IMR-90 (cell line): ENCODE measurements at regions not wholly inside any gene's neighbourhood (a gene's known extent, or its start where the extent isn't known, plus 50 kb on each side); places are given as distances from the start of the nearest gene placed in this dataset.

Source experiments
- ATAC-seq: fragments of 200-7000 bp; cut with Tn5 transposase; 2 replicates; pipeline ENCODE4 v1.9.1; 2020; ENCODE audit warnings: low read depth, mild to moderate bottlenecking, moderate library complexity
- BruUV-seq: library from RNA; stranded (reverse); fragments of 400-500 nt; replicated peaks from 2 replicates; lab custom pipeline; 2021; lab: Mats Ljungman, UMichigan
- CTCF ChIA-PET: fragments of 300-600 bp; formaldehyde crosslinking; extraction: SDS; loops from one replicate; lab custom pipeline; 2021; ENCODE audit warnings: antibody characterized with exemption; lab: Yijun Ruan, JAX
- POLR2A ChIA-PET: fragments of 300-600 bp; sonication (Branson Sonifier 250); formaldehyde crosslinking; loops from one replicate; lab custom pipeline; 2022; ENCODE audit warnings: antibody characterized with exemption; ENCODE audit not compliant: unreplicated experiment; lab: Charles Lee
- DNase-seq: peaks from one replicate; pipeline ENCODE4 v3.0.0; 2013
- H2AFZ ChIP-seq: replicated peaks from 2 replicates; pipeline ENCODE3; 2013; ENCODE audit warnings: low read length, mild to moderate bottlenecking; ENCODE audit not compliant: poor library complexity
- H2AK5ac ChIP-seq: 2 replicates; pipeline ENCODE4 v1.6.1; 2013; ENCODE audit warnings: low read depth, low read length, inconsistent platforms
- H2AK9ac ChIP-seq: replicated peaks from 2 replicates; pipeline ENCODE3; 2013; ENCODE audit warnings: mild to moderate bottlenecking, low read depth, low read length, moderate library complexity; ENCODE audit not compliant: poor library complexity
- H2BK120ac ChIP-seq: 2 replicates; pipeline ENCODE4 v1.6.1; 2013; ENCODE audit warnings: low read depth, low read length, inconsistent platforms
- H2BK15ac ChIP-seq: 3 replicates; pipeline ENCODE4 v1.6.1; 2013; ENCODE audit warnings: low read depth, low read length, inconsistent platforms
- H2BK20ac ChIP-seq: 2 replicates; pipeline ENCODE4 v1.6.1; 2013; ENCODE audit warnings: low read depth, mild to moderate bottlenecking, inconsistent platforms, low read length, moderate library complexity
- H2BK5ac ChIP-seq: 2 replicates; pipeline ENCODE4 v1.6.1; 2013; ENCODE audit warnings: mild to moderate bottlenecking, low read depth, low read length, inconsistent platforms; ENCODE audit not compliant: poor library complexity, severe bottlenecking
- H3K14ac ChIP-seq: replicated peaks from 2 replicates; pipeline ENCODE4 v1.6.1; 2013; ENCODE audit warnings: low read depth, low read length, inconsistent platforms
- H3K18ac ChIP-seq: 2 replicates; pipeline ENCODE4 v1.6.1; 2013; ENCODE audit warnings: low read depth, low read length, control low read depth
- H3K23ac ChIP-seq: 2 replicates; pipeline ENCODE4 v1.6.1; 2013; ENCODE audit warnings: low read depth, low read length, inconsistent platforms
- H3K27ac ChIP-seq: 2 replicates; pipeline ENCODE4 v1.5.1; 2013; ENCODE audit warnings: mild to moderate bottlenecking, control low read depth, low read length; ENCODE audit not compliant: insufficient read depth
- H3K27me3 ChIP-seq: 2 replicates; pipeline ENCODE4 v1.6.1; 2013; ENCODE audit warnings: low read length; ENCODE audit not compliant: control insufficient read depth, insufficient read depth
- H3K36me3 ChIP-seq: 2 replicates; pipeline ENCODE4 v1.6.1; 2013; ENCODE audit warnings: low read length, mixed read lengths; ENCODE audit not compliant: control insufficient read depth, insufficient read depth
- H3K4ac ChIP-seq: 2 replicates; pipeline ENCODE4 v1.6.1; 2013; ENCODE audit warnings: low read depth, low read length, inconsistent platforms
- H3K4me1 ChIP-seq: 2 replicates; pipeline ENCODE4 v1.6.1; 2013; ENCODE audit warnings: low read length, mixed read lengths; ENCODE audit not compliant: control insufficient read depth, insufficient read depth
- H3K4me2 ChIP-seq: 2 replicates; pipeline ENCODE4 v1.6.1; 2013; ENCODE audit warnings: low read depth, mild to moderate bottlenecking, control low read depth, low read length, moderate library complexity
- H3K4me3 ChIP-seq: 2 replicates; pipeline ENCODE4 v1.5.1; 2013; ENCODE audit warnings: low read depth, mild to moderate bottlenecking, control low read depth, low read length, moderate library complexity; ENCODE audit not compliant: insufficient read depth
- H3K56ac ChIP-seq: 2 replicates; pipeline ENCODE4 v1.6.1; 2013; ENCODE audit warnings: low read length, inconsistent platforms; ENCODE audit not compliant: insufficient read depth; ENCODE audit errors: extremely low read depth
- H3K79me1 ChIP-seq, 2 experiments: 2 replicates each; pipeline ENCODE4 v1.6.1; 2013; ENCODE audit warnings: low read length in 2 of 2, inconsistent platforms in 1 of 2, low read depth in 1 of 2
- H3K9ac ChIP-seq: 2 replicates; pipeline ENCODE4 v1.6.1; 2013; ENCODE audit warnings: low read depth, low read length, control low read depth
- H3K9me1 ChIP-seq: 2 replicates; pipeline ENCODE4 v1.6.1; 2013; ENCODE audit warnings: low read length, inconsistent platforms; ENCODE audit not compliant: insufficient read depth
- H3K9me3 ChIP-seq: 2 replicates; pipeline ENCODE4 v1.6.1; 2013; ENCODE audit warnings: low read length; ENCODE audit not compliant: control insufficient read depth, insufficient read depth
- H4K20me1 ChIP-seq: 2 replicates; pipeline ENCODE4 v1.6.1; 2013; ENCODE audit warnings: low read length, inconsistent platforms; ENCODE audit not compliant: insufficient read depth
- H4K5ac ChIP-seq: 2 replicates; pipeline ENCODE4 v1.6.1; 2013; ENCODE audit warnings: mild to moderate bottlenecking, low read depth, low read length, control low read depth
- H4K8ac ChIP-seq, 2 experiments: 2 replicates each; pipeline ENCODE4 v1.6.1; 2013; ENCODE audit warnings: low read depth in 2 of 2, low read length in 2 of 2, control low read depth in 1 of 2, inconsistent platforms in 1 of 2
- H4K91ac ChIP-seq: 2 replicates; pipeline ENCODE4 v1.6.1; 2013; ENCODE audit warnings: low read depth, low read length, inconsistent platforms; ENCODE audit not compliant: insufficient read depth
- CEBPB ChIP-seq: IDR thresholded peaks from 2 replicates; pipeline ENCODE4 v1.6.1; 2012; ENCODE audit warnings: low read depth, low read length, improper control_type of control experiment
- CHD1 ChIP-seq: IDR thresholded peaks from 2 replicates; pipeline ENCODE4 v1.6.1; 2012; ENCODE audit warnings: low read depth, low read length, improper control_type of control experiment
- CTCF ChIP-seq: conservative IDR thresholded peaks from 2 replicates; pipeline ENCODE4 v1.5.1; 2012; ENCODE audit warnings: mild to moderate bottlenecking, low read depth, low read length, improper control_type of control experiment
- FOS ChIP-seq: fragments of 150-350 bp; IDR thresholded peaks from 2 replicates; pipeline ENCODE4 v1.6.1; 2016; ENCODE audit warnings: low read depth, low read length
- MAFK ChIP-seq: IDR thresholded peaks from 2 replicates; pipeline ENCODE4 v1.6.1; 2012; ENCODE audit warnings: low read depth, low read length, improper control_type of control experiment
- MAZ ChIP-seq: IDR thresholded peaks from 2 replicates; pipeline ENCODE4 v1.6.1; 2012; ENCODE audit warnings: low read depth, mild to moderate bottlenecking, low read length, improper control_type of control experiment, moderate library complexity, borderline replicate concordance
- MXI1 ChIP-seq: IDR thresholded peaks from 2 replicates; pipeline ENCODE4 v1.6.1; 2012; ENCODE audit warnings: low read depth, mild to moderate bottlenecking, low read length, moderate library complexity, borderline replicate concordance
- NFE2L2 ChIP-seq: fragments of 150-350 bp; IDR thresholded peaks from 2 replicates; pipeline ENCODE4 v1.6.1; 2016; ENCODE audit warnings: low read depth, mild to moderate bottlenecking, low read length
- POLR2A ChIP-seq: IDR thresholded peaks from 2 replicates; pipeline ENCODE4 v1.6.1; 2012; ENCODE audit warnings: mild to moderate bottlenecking, low read depth, low read length
- RAD21 ChIP-seq: IDR thresholded peaks from 2 replicates; pipeline ENCODE4 v1.6.1; 2012; ENCODE audit warnings: low read length, improper control_type of control experiment
- RCOR1 ChIP-seq: IDR thresholded peaks from 2 replicates; pipeline ENCODE4 v1.6.1; 2012; ENCODE audit warnings: mild to moderate bottlenecking, low read length, improper control_type of control experiment; ENCODE audit not compliant: insufficient replicate concordance
- RFX5 ChIP-seq: IDR thresholded peaks from 2 replicates; pipeline ENCODE4 v1.8.0; 2012; ENCODE audit warnings: low read depth, mild to moderate bottlenecking, low read length, moderate library complexity
- SMC3 ChIP-seq: fragments of 150-350 bp; IDR thresholded peaks from 2 replicates; pipeline ENCODE4 v1.6.1; 2016; ENCODE audit warnings: low read depth, mild to moderate bottlenecking, antibody characterized with exemption, low read length, moderate library complexity
- WGBS, 2 experiments: methylation state at CpG; one replicate each; pipeline versions ENCODE4 v1.1.5 to v1.1.7; 2013; ENCODE audit warnings: missing lambda C conversion rate in 2 of 2; ENCODE audit not compliant: insufficient read length in 1 of 2; ENCODE audit errors: extremely low coverage in 2 of 2; 5-methylcytosine and 5-hydroxymethylcytosine counted together
- dilution Hi-C: fragments of 300-500 bp; cut with HindIII; formaldehyde crosslinking; loops from one replicate; pipeline ENCODE4 v1.14.3; 2018; ENCODE audit warnings: low sequenced_read_pairs; ENCODE audit not compliant: unreplicated experiment
- in situ Hi-C: fragments of 300-500 bp; cut with MboI; formaldehyde crosslinking; loops from 3 replicates; pipeline ENCODE4 v1.14.3; 2019; ENCODE audit warnings: low sequenced_read_pairs, inconsistent platforms, mixed read lengths
- intact Hi-C: fragments of 100-400 bp; cut with micrococcal nuclease; formaldehyde crosslinking; loops from 2 replicates; pipeline ENCODE4 v1.10.0; 2022
- TF ChIP-seq, protein P1 (sequence below): fragments of 150-350 bp; IDR thresholded peaks from 2 replicates; pipeline ENCODE4 v1.6.1; 2016; ENCODE audit warnings: low read depth, mild to moderate bottlenecking, low read length, moderate library complexity, borderline replicate concordance
- TF ChIP-seq, protein P2 (sequence below): fragments of 150-350 bp; IDR thresholded peaks from 2 replicates; pipeline ENCODE4 v1.6.1; 2017; ENCODE audit warnings: mild to moderate bottlenecking, antibody characterized with exemption, low read length, low read depth

DNA sequence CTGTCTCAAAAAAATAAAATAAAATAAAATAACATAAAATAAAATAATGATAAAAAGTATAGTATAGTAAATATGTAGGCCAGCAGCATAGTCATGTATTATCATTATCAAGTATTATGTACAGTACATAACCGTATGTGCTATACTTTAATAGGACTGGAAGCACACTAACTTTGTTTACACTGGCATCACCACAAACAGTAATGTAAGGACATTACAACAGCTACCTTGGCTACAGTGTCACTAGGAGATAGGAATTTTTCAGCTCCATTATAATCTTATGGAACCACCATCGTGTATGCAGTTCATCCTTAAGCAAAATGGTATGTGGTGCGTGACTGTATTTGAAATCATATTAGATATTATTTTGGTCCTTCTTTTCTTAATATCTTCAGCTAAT lies 1163.5 kb upstream of the LRRTM3 start:
- Histone ChIP-seq H3K36me3 (no peaks in the 10 kb centered on the region), H3K4me1 (no peaks in the 10 kb centered on the region), H2BK5ac (no peak overlapping the region), H4K5ac (no peak overlapping the region), H3K4ac (no peak overlapping the region), H3K27me3 (no peaks in the 10 kb centered on the region), H2AFZ (no peak overlapping the region), H3K4me2 (no peak overlapping the region), H2BK20ac (no peak overlapping the region), H4K8ac (no peak overlapping the region), H3K27ac (no peak overlapping the region), H2AK5ac (no peak overlapping the region), H2BK15ac (no peak overlapping the region), H3K79me1 (no peaks in the 10 kb centered on the region), H2AK9ac (no peak overlapping the region), H3K9ac (no peak overlapping the region), H3K9me3 (peaks cover 6% of the 10 kb centered on the region; the same call in 1 of the 2 replicates), H4K91ac (no peak overlapping the region), H3K14ac (no peak overlapping the region), H3K18ac (no peak overlapping the region), H3K23ac (no peak overlapping the region), H3K56ac (no peak overlapping the region), H3K9me1 (no peaks in the 10 kb centered on the region), H2BK120ac (no peak overlapping the region), H3K4me3 (no peak overlapping the region), H4K20me1 (no peaks in the 10 kb centered on the region)
- dilution Hi-C loops (no loop called here), in situ Hi-C loops (no loop called here), intact Hi-C loops (no loop called here)
- no TSS peak for BruUV-seq
- POLR2A ChIA-PET, result no interaction called here
- WGBS, 2 experiments, result no CpG with 5 or more reads among the region's 3 CpGs
- ATAC-seq, result no peak
- TF ChIP-seq MAFK, result no peak
- no peak for TF ChIP-seq RFX5
- no peak for TF ChIP-seq CEBPB
- TF ChIP-seq SMC3, result no peak
- TF ChIP-seq MXI1, result no peak
- TF ChIP-seq, protein P1, sequence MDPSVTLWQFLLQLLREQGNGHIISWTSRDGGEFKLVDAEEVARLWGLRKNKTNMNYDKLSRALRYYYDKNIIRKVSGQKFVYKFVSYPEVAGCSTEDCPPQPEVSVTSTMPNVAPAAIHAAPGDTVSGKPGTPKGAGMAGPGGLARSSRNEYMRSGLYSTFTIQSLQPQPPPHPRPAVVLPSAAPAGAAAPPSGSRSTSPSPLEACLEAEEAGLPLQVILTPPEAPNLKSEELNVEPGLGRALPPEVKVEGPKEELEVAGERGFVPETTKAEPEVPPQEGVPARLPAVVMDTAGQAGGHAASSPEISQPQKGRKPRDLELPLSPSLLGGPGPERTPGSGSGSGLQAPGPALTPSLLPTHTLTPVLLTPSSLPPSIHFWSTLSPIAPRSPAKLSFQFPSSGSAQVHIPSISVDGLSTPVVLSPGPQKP, result no peak
- TF ChIP-seq CHD1, result no peak
- TF ChIP-seq, protein P2, sequence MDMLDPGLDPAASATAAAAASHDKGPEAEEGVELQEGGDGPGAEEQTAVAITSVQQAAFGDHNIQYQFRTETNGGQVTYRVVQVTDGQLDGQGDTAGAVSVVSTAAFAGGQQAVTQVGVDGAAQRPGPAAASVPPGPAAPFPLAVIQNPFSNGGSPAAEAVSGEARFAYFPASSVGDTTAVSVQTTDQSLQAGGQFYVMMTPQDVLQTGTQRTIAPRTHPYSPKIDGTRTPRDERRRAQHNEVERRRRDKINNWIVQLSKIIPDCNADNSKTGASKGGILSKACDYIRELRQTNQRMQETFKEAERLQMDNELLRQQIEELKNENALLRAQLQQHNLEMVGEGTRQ, result no peak
- TF ChIP-seq CTCF, result no peak
- no peak for TF ChIP-seq POLR2A
- TF ChIP-seq NFE2L2, result no peak
- no peak for TF ChIP-seq MAZ
- TF ChIP-seq RCOR1, result no peak
- no peak for TF ChIP-seq FOS
- no peak for TF ChIP-seq RAD21
- CTCF ChIA-PET, result no interaction called here
- no peak for DNase-seq
